Keratinocyte (primary cell): ENCODE measurements at regions not wholly inside any gene's neighbourhood (a gene's known extent, or its start where the extent isn't known, plus 50 kb on each side); places are given as distances from the start of the nearest gene placed in this dataset.

Experiments
- DNase-seq: peaks from one replicate; pipeline ENCODE4 v3.0.0-alpha.2; 2011; ENCODE audit warnings: low read depth, missing footprints, low spot score
- FAIRE-seq: peaks from 2 replicates; lab custom pipeline; 2011; peaks lifted over from hg19 to GRCh38; lab: Jason Lieb, UNC
- H2AFZ ChIP-seq: 2 replicates; pipeline ENCODE4 v1.6.0; 2012; ENCODE audit warnings: low read length, control low read depth, inconsistent platforms; ENCODE audit not compliant: control insufficient read depth
- H3K27ac ChIP-seq: 2 replicates; pipeline ENCODE4 v1.5.1; 2011; ENCODE audit warnings: low read length; ENCODE audit not compliant: control insufficient read depth, insufficient read depth
- H3K27me3 ChIP-seq: 3 replicates; pipeline ENCODE4 v1.6.0; 2011; ENCODE audit warnings: low read length; ENCODE audit not compliant: control insufficient read depth, insufficient read depth; ENCODE audit errors: extremely low read depth
- H3K36me3 ChIP-seq, 2 experiments: 2 replicates in 1 of 2; 3 replicates in 1 of 2; pipeline ENCODE4 v1.5.1; 2011; ENCODE audit warnings: low read length in 2 of 2, mild to moderate bottlenecking in 1 of 2; ENCODE audit not compliant: control insufficient read depth in 2 of 2, insufficient read depth in 2 of 2; ENCODE audit errors: extremely low read depth in 1 of 2
- H3K4me1 ChIP-seq: 3 replicates; pipeline ENCODE4 v1.5.1; 2011; ENCODE audit warnings: low read length; ENCODE audit not compliant: control insufficient read depth, insufficient read depth; ENCODE audit errors: extremely low read depth
- H3K4me2 ChIP-seq: 3 replicates; pipeline ENCODE4 v1.6.0; 2011; ENCODE audit warnings: low read depth, low read length; ENCODE audit not compliant: control insufficient read depth, insufficient read depth; ENCODE audit errors: extremely low read depth
- H3K4me3 ChIP-seq, 3 experiments: fragments of 200-600 bp in 1 of 3; sonication (generic) in 1 of 3; 2 replicates in 2 of 3; 3 replicates in 1 of 3; pipeline ENCODE4 v1.5.1; 2011 to 2016; ENCODE audit warnings: low read length in 3 of 3, mild to moderate bottlenecking in 3 of 3, control low read depth in 2 of 3, inconsistent platforms in 1 of 3, low read depth in 1 of 3, mixed read lengths in 1 of 3, mixed run types in 1 of 3, moderate library complexity in 1 of 3; ENCODE audit not compliant: control insufficient read depth in 2 of 3, insufficient read depth in 2 of 3; ENCODE audit errors: extremely low read depth in 1 of 3
- H3K79me2 ChIP-seq: 2 replicates; pipeline ENCODE4 v1.6.0; 2012; ENCODE audit warnings: low read length; ENCODE audit not compliant: control insufficient read depth, insufficient read depth
- H3K9ac ChIP-seq: 3 replicates; pipeline ENCODE4 v1.6.0; 2011; ENCODE audit warnings: low read length; ENCODE audit not compliant: control insufficient read depth, insufficient read depth; ENCODE audit errors: extremely low read depth
- H3K9me1 ChIP-seq: 3 replicates; pipeline ENCODE4 v1.6.0; 2011; ENCODE audit warnings: low read length; ENCODE audit not compliant: control insufficient read depth, insufficient read depth; ENCODE audit errors: extremely low read depth
- H3K9me3 ChIP-seq: 2 replicates; pipeline ENCODE4 v1.5.1; 2012; ENCODE audit warnings: low read depth, low read length; ENCODE audit not compliant: control insufficient read depth
- H4K20me1 ChIP-seq: 3 replicates; pipeline ENCODE4 v1.6.0; 2011; ENCODE audit warnings: low read length; ENCODE audit not compliant: control insufficient read depth, insufficient read depth; ENCODE audit errors: extremely low read depth
- EZH2 ChIP-seq: IDR thresholded peaks from one replicate; pipeline ENCODE4 v1.6.1; 2012; ENCODE audit warnings: inconsistent platforms, mild to moderate bottlenecking, low read length, moderate library complexity
- dilution Hi-C: fragments of 300-500 bp; cut with MboI; formaldehyde crosslinking; loops from one replicate; pipeline ENCODE4 v1.7.0; 2020; ENCODE audit warnings: low sequenced_read_pairs; ENCODE audit not compliant: extremely low pct_ligation_motif_present
- TF ChIP-seq, protein P1 (sequence below), 3 experiments: IDR thresholded peaks in 1 of 3; conservative IDR thresholded peaks in 1 of 3; optimal IDR thresholded peaks in 1 of 3; 2 replicates in 2 of 3; 3 replicates in 1 of 3; pipeline versions ENCODE3 to v1.5.1; 2011; ENCODE audit warnings: low read length in 3 of 3, mild to moderate bottlenecking in 3 of 3, moderate library complexity in 2 of 3, control low read depth in 1 of 3, inconsistent platforms in 1 of 3; ENCODE audit not compliant: insufficient read depth in 2 of 3; ENCODE audit errors: extremely low read depth in 1 of 3

DNA sequence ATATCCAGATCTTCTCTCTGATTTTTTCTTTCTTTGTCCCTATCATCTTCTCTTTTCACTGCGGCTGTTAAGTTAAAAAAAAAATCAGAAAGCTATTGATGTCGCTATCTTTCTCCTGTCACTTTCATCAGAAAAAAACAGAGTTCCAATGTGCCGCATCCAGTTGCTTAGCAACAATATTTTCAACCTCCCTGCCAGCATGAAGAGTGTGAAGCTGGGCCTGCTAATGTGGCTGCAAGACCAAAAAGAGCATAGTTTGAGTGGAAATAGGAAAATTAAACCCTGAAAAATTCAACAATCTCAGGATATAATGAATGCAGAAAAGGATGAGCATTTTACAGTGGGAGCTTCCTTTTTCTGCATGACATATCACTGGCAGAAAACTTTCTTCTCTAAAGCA lies 1025.4 kb upstream of the LRFN5 start:
- H3K36me3 ChIP-seq = no peaks in the 10 kb centered on the region
- DNase-seq (no peak), FAIRE-seq (no peak)
- no peak overlapping the region for H3K9ac ChIP-seq
- dilution Hi-C loops = no loop called here
- H3K27me3 ChIP-seq = no peaks in the 10 kb centered on the region
- no peaks in the 10 kb centered on the region for H3K4me1 ChIP-seq
- H2AFZ ChIP-seq = no peak overlapping the region
- H3K4me3 ChIP-seq = no peak overlapping the region
- H3K79me2 ChIP-seq = no peaks in the 10 kb centered on the region
- H4K20me1 ChIP-seq = no peaks in the 10 kb centered on the region
- H3K9me3 ChIP-seq = peaks cover 2% of the 10 kb centered on the region
- no peak overlapping the region for H3K27ac ChIP-seq
- H3K9me1 ChIP-seq = no peaks in the 10 kb centered on the region
- H3K4me2 ChIP-seq = no peak overlapping the region
- TF ChIP-seq EZH2 = no peak
- TF ChIP-seq, protein P1, sequence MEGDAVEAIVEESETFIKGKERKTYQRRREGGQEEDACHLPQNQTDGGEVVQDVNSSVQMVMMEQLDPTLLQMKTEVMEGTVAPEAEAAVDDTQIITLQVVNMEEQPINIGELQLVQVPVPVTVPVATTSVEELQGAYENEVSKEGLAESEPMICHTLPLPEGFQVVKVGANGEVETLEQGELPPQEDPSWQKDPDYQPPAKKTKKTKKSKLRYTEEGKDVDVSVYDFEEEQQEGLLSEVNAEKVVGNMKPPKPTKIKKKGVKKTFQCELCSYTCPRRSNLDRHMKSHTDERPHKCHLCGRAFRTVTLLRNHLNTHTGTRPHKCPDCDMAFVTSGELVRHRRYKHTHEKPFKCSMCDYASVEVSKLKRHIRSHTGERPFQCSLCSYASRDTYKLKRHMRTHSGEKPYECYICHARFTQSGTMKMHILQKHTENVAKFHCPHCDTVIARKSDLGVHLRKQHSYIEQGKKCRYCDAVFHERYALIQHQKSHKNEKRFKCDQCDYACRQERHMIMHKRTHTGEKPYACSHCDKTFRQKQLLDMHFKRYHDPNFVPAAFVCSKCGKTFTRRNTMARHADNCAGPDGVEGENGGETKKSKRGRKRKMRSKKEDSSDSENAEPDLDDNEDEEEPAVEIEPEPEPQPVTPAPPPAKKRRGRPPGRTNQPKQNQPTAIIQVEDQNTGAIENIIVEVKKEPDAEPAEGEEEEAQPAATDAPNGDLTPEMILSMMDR (optimal IDR thresholded peaks at IDR 0.05 in 1 of 3, IDR thresholded peaks at IDR 0.05 in 1 of 3, conservative IDR thresholded peaks at IDR 0.05 in 1 of 3; ENCODE audit: extremely low read depth in 1 of 3, insufficient read depth in 2 of 3, low read length in 3 of 3) = no peak

DNA sequence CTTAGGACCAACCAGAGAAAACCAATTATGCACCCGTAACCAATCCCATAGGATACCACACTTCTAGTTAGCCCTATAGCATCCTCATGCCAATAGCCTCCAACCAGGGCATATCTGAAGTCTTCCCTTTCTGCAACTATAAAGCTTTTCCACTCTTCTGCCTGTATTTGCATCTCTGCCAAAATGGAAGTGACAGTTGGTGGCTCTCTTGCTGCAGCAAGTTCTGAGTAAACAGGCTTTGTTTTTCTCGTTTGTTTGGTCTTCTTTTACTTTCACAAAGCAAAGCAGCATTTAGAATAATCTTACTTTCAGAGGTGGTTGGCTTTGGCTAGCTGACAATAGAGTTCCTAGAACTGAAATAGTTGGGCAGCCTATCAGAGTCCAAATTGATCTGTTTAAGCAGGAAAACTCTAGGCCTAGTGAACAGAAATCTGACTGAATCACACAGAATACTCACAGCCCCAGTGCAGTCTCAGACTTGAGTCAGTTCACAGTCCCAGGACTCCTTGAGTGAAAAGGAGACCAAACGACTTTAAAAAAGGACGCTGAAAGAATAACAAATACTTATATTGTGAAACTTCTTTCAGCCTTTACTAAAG lies 1029.7 kb upstream of the LRFN5 start:
- no peak for TF ChIP-seq EZH2
- TF ChIP-seq, protein P1 (optimal IDR thresholded peaks at IDR 0.05 in 1 of 3, IDR thresholded peaks at IDR 0.05 in 1 of 3, conservative IDR thresholded peaks at IDR 0.05 in 1 of 3; ENCODE audit: extremely low read depth in 1 of 3, insufficient read depth in 2 of 3, low read length in 3 of 3) = no peak
- Histone ChIP-seq H3K4me1 (no peaks in the 10 kb centered on the region), H3K4me3 (no peak overlapping the region), H3K9me3 (peaks cover 2% of the 10 kb centered on the region), H3K79me2 (no peaks in the 10 kb centered on the region), H3K9me1 (no peaks in the 10 kb centered on the region), H3K36me3 (no peaks in the 10 kb centered on the region), H3K27ac (no peak overlapping the region), H3K27me3 (no peaks in the 10 kb centered on the region), H4K20me1 (no peaks in the 10 kb centered on the region), H3K9ac (no peak overlapping the region), H3K4me2 (no peak overlapping the region), H2AFZ (no peak overlapping the region)
- FAIRE-seq = no peak
- DNase-seq = no peak
- dilution Hi-C loops = no loop called here
